HG03196 (cell line): ENCODE measurements at regions not wholly inside any gene's neighbourhood (a gene's known extent, or its start where the extent isn't known, plus 50 kb on each side); places are given as distances from the start of the nearest gene placed in this dataset.

Experiments used
- ATAC-seq: cut with Tn5 transposase; IDR thresholded peaks from one replicate; pipeline ENCODE4 v1.9.1; 2021; ENCODE audit not compliant: unreplicated experiment

GRCh38 chr10:8463853-8464252 is 409.4 kb downstream of the GATA3 start:
- ATAC-seq: no peak

- ATAC-seq: no peak
Observed at GRCh38 chr10:8468477-8468876, 414.0 kb downstream of the GATA3 start.

- ATAC-seq: no peak
Observed at GRCh38 chr10:8473205-8473604, 418.7 kb downstream of the GATA3 start.

GRCh38 chr10:8477300-8477699 is 422.8 kb downstream of the GATA3 start:
- no peak for ATAC-seq

GRCh38 chr10:8481718-8482504 is 427.4 kb downstream of the GATA3 start:
- ATAC-seq: no peak

GRCh38 chr10:8485032-8485431 is 430.5 kb downstream of the GATA3 start:
- ATAC-seq: no peak

GRCh38 chr10:8487346-8487745 is 432.9 kb downstream of the GATA3 start:
- ATAC-seq: no peak

GRCh38 chr10:8489232-8489631 is 434.7 kb downstream of the GATA3 start:
- no peak for ATAC-seq

- ATAC-seq: no peak
Observed at GRCh38 chr10:8489823-8490222, 435.3 kb downstream of the GATA3 start.

- ATAC-seq: no peak
Observed at GRCh38 chr10:8498290-8498689, 443.8 kb downstream of the GATA3 start.

GRCh38 chr10:8498881-8499280 is 444.4 kb downstream of the GATA3 start:
- no peak for ATAC-seq

- no peak for ATAC-seq
Observed at GRCh38 chr10:8499312-8499711, 444.8 kb downstream of the GATA3 start.

- no peak for ATAC-seq
Observed at GRCh38 chr10:8499752-8500390, 445.4 kb downstream of the GATA3 start.

GRCh38 chr10:8502573-8502972 is 448.1 kb downstream of the GATA3 start:
- no peak for ATAC-seq

GRCh38 chr10:8504499-8504898 is 450.0 kb downstream of the GATA3 start:
- ATAC-seq: no peak

GRCh38 chr10:8507156-8507555 is 452.7 kb downstream of the GATA3 start:
- no peak for ATAC-seq

- no peak for ATAC-seq
Observed at GRCh38 chr10:8508882-8509281, 454.4 kb downstream of the GATA3 start.

GRCh38 chr10:8510471-8510870 is 456.0 kb downstream of the GATA3 start:
- ATAC-seq: no peak

- ATAC-seq: no peak
Observed at GRCh38 chr10:8511026-8511425, 456.5 kb downstream of the GATA3 start.

GRCh38 chr10:8513155-8514147 is 459.0 kb downstream of the GATA3 start:
- no peak for ATAC-seq

GRCh38 chr10:8520382-8520781 is 465.9 kb downstream of the GATA3 start:
- ATAC-seq: no peak
